ENCODE measurements at regions not wholly inside any gene's neighbourhood (a gene's known extent, or its start where the extent isn't known, plus 50 kb on each side); places are given as distances from the start of the nearest gene placed in this dataset.
"Not testable (repeated sequence)": the region's sequence is repeated elsewhere in the genome, so short reads cannot be mapped to it uniquely, and the experiment has no call there.

- no peak for DNase-seq
These were observed 76.7 kb upstream of the DRD5 start for GRCh38 chr4:9704551-9705332.

GRCh38 chr4:9707281-9707680 lies 74.2 kb upstream of the DRD5 start:
- not testable (repeated sequence) for DNase-seq

DNA sequence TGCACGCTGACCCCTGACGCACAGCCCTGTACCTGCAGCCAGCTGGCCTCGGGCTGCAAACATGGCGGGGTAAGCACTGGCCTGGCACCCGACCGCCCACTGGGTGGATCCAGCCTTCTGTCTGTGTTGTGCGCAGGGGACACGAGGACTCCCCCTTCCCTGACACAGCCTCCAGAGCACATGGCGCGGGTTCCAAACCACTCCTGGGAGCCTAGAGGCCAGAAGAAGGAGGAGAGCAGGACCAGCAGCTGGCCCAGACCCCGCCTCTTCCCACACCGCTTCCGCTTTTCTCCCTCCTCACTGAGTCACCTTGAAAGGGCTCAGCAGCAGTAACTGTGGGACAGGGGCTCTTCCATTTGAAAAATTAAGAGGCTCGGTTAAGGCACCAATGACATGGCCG lies 73.5 kb upstream of the DRD5 start:
- DNase-seq: not testable (repeated sequence)

DNA sequence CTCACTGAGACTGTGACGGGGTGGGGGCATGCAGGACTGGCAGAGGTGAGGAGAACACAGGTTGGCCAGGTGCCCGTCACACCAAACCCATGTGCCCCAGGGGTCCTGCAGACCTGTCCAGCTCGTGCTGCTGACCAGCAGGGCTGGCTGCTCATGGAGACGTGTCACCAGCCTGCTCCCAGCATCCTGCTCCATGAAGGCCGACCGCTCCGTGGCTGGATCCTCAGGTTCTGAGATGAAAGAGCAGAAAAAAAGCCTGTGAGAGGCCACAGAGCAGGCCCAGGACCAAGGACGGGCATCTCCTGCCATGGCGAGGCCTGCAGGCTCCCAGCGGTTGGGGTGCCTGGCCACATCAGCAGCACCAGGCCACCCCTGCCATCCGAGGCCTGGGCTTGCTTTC lies 71.7 kb upstream of the DRD5 start:
- no peak for DNase-seq

DNA sequence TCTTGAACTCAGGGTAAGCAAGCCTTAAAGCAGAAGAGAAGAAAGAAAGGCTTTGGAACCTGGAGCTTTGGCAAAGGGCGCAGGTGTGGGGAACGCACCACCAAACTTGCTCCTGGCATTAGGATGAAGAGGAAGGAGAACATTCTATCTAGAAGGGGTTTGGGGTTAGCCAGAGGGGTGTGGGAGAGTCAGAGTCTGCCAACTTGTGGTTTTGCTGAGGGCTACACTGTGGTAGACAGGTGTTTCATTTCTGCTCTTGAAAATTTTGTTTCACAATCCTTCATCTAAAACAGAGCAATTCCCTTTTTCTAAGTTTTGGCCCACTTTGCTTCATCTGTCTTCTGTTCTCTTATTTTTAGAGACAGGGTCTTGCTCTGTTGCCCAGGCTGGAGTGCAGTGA lies 66.2 kb upstream of the DRD5 start:
- DNase-seq: not testable (repeated sequence)

GRCh38 chr4:9716093-9716492 lies 65.3 kb upstream of the DRD5 start:
- DNase-seq: no peak

DNA sequence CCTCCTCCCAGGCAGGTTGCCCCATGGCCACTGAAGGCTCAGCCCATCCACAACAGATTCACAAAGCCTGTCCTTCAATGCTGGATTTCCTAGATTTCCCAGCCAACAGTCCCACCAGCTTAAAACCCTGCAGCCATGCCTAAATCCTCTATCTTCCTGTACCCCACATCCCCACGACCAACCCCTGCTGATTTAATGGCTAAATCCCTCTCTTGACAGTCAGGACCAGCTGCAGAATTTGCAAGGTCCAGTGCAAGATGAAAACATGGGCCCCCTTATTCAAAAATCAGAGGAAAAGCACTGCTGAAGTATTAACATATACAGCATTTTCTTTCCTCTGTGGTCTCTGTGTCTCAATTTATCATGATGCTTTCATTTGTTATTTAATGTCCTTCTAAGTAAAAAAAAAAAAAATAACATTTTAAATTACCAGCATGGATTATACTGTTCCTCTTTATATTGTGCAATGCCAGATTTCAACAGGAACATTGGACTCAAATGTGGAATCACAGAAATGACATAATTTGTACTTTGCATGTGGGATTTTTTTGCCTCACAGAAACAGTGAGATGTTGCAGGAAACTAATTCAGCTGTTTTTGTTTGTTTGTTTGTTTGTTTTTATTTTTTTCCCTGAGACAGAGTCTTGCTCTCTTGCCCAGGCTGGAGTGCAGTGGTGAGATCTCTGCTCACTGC lies 63.0 kb upstream of the DRD5 start:
- not testable (repeated sequence) for DNase-seq

DNA sequence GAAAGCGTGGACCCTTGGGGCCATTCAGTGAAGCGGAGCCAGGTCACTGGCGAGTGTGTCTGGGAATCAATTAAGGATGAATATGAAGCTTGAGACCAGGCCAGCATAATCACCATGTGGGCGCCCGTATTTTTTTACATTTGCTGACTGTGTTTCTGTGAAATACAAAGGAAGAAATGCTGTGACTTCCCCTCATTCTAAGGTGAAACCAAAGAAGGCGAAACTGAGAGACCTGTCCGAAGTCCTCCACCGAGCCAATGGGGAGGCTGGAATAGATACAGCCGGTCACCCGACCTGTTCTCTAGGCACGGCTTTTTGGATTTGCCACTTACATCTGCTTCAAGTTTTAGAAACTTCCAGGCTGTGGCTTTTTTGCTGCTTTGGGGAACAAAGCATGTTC lies 59.3 kb upstream of the DRD5 start:
- DNase-seq: not testable (repeated sequence)

Measured in NCI-H187 (cell line).